ENCODE measurements at regions not wholly inside any gene's neighbourhood (a gene's known extent, or its start where the extent isn't known, plus 50 kb on each side); places are given as distances from the start of the nearest gene placed in this dataset.

DNA sequence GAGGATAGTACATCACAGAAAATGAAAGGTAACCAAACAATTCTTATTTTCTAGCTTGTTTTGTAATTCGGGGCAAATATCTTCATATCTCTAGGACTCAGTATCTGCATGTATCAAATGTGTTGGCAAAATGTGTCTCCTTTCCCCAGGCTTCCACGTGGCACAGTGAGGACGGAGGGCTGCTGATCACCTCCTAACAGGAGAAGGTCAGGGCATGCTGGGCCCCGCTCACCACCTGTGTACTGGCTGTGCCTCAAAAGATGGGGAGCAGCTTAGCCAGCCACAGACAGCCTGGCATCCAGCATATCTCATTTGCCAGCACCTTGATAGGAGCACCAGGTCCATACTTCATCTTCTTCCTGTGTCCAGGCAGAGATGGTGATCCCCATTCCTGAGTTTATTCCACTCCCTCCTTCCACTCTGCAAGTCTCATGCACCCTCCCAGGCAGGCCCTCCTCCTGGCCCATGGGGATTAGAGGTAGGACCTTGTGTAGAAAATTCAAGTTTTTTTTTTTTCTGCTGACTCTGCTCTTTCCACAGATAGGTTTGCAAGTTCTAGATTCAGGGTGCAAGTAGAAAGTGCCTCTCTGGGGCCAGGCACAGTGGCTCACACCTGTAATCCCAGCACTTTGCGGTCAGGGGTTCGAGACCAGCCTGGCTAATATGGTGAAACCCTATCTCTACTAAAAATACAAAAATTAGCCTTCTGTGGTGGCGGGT, 1639.0 kb upstream of the SLC10A2 start:
- Histone ChIP-seq H3F3A (replicated peaks; ENCODE audit: low read depth) (no peaks in the 10 kb centered on the region), H3K36me3 (ENCODE audit: insufficient read depth) (no peaks in the 10 kb centered on the region), H4K20me1 (replicated peaks; ENCODE audit: insufficient read depth) (no peaks in the 10 kb centered on the region), H3K4me1 (ENCODE audit: insufficient read depth) (no peaks in the 10 kb centered on the region), H3K27me3 (ENCODE audit: insufficient read depth) (no peaks in the 10 kb centered on the region), H2AFZ (no peak overlapping the region), H3K79me2 (replicated peaks; ENCODE audit: insufficient read depth) (no peaks in the 10 kb centered on the region), H3K4me3 (no peak overlapping the region), H3K4me2 (no peak overlapping the region), H3K27ac (ENCODE audit: low read depth) (no peak overlapping the region), H3K9me2 (ENCODE audit: insufficient read depth) (no peaks in the 10 kb centered on the region; the same call in 1 of the 2 replicates)
- H3K27ac Mint-ChIP-seq, result no peak overlapping the region
- H3K27me3 Mint-ChIP-seq (ENCODE audit: insufficient read depth, low read depth, poor library complexity), result peaks cover 2% of the 10 kb centered on the region
- TF ChIP-seq, protein P1, sequence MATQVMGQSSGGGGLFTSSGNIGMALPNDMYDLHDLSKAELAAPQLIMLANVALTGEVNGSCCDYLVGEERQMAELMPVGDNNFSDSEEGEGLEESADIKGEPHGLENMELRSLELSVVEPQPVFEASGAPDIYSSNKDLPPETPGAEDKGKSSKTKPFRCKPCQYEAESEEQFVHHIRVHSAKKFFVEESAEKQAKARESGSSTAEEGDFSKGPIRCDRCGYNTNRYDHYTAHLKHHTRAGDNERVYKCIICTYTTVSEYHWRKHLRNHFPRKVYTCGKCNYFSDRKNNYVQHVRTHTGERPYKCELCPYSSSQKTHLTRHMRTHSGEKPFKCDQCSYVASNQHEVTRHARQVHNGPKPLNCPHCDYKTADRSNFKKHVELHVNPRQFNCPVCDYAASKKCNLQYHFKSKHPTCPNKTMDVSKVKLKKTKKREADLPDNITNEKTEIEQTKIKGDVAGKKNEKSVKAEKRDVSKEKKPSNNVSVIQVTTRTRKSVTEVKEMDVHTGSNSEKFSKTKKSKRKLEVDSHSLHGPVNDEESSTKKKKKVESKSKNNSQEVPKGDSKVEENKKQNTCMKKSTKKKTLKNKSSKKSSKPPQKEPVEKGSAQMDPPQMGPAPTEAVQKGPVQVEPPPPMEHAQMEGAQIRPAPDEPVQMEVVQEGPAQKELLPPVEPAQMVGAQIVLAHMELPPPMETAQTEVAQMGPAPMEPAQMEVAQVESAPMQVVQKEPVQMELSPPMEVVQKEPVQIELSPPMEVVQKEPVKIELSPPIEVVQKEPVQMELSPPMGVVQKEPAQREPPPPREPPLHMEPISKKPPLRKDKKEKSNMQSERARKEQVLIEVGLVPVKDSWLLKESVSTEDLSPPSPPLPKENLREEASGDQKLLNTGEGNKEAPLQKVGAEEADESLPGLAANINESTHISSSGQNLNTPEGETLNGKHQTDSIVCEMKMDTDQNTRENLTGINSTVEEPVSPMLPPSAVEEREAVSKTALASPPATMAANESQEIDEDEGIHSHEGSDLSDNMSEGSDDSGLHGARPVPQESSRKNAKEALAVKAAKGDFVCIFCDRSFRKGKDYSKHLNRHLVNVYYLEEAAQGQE (IDR thresholded peaks at IDR 0.05; ENCODE audit: unreplicated experiment), result no peak
- TF ChIP-seq POLR2AphosphoS5 (IDR thresholded peaks at IDR 0.05; ENCODE audit: low read depth), result no peak
- ATAC-seq (no peak), DNase-seq (ENCODE audit: low spot score) (no peak)
- H3K4me3 Mint-ChIP-seq, result no peak overlapping the region
- H3K4me1 Mint-ChIP-seq, result no peaks in the 10 kb centered on the region
- H3K36me3 Mint-ChIP-seq (ENCODE audit: low read depth), result no peaks in the 10 kb centered on the region
- no peaks in the 10 kb centered on the region for H3K9me3 Mint-ChIP-seq

DNA sequence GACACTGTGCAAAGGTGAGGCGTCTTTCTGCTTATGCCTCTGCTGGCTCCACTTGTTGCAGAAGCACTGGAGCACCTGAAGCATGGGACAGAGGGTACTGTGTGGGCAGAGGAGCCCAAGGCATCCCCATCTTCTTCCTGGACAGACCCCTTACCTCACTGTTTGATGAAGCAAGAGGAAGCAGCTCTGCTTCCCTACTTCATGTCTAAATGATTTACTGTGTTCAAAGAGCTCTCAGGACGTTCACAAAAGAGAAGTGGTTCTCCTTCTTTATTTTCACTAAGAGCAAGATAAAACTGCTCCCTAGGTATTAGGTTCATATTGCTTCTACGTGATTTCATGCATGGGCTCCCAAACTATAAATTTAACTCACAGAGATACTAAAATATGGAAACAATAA, 1635.4 kb upstream of the SLC10A2 start:
- Mint-ChIP-seq H3K27me3 (ENCODE audit: insufficient read depth, low read depth, poor library complexity) (peaks cover 2% of the 10 kb centered on the region), H3K36me3 (ENCODE audit: low read depth) (no peaks in the 10 kb centered on the region)
- TF ChIP-seq, protein P1 (IDR thresholded peaks at IDR 0.05; ENCODE audit: unreplicated experiment), result no peak
- TF ChIP-seq ZNF331 (CRISPR knock-in tag; IDR thresholded peaks at IDR 0.05; ENCODE audit: low read depth) (no peak), CREB1 (CRISPR knock-in tag; IDR thresholded peaks at IDR 0.05; ENCODE audit: low read depth) (no peak), NANOG (IDR thresholded peaks at IDR 0.05; ENCODE audit: borderline replicate concordance) (no peak), STAT1 (IDR thresholded peaks at IDR 0.05; ENCODE audit: unreplicated experiment) (no peak), EZH2 (IDR thresholded peaks at IDR 0.05; ENCODE audit: low read depth, unreplicated experiment) (no peak), ZNF114 (CRISPR knock-in tag; IDR thresholded peaks at IDR 0.05) (no peak)

More for the DNA sequence above, 1635.4 kb upstream of the SLC10A2 start:
- no peak overlapping the region for H3K4me2 ChIP-seq
- Mint-ChIP-seq H3K27ac (no peak overlapping the region), H3K4me1 (no peaks in the 10 kb centered on the region), H3K9me3 (no peaks in the 10 kb centered on the region), H3K4me3 (no peak overlapping the region)
- no peaks in the 10 kb centered on the region; the same call in 1 of the 2 replicates for H3K9me2 ChIP-seq (ENCODE audit: insufficient read depth)
- no peaks in the 10 kb centered on the region for H3K4me1 ChIP-seq (ENCODE audit: insufficient read depth)
- H3F3A ChIP-seq (replicated peaks; ENCODE audit: low read depth), result no peaks in the 10 kb centered on the region
- H3K27me3 ChIP-seq (ENCODE audit: insufficient read depth), result no peaks in the 10 kb centered on the region
- no peak for ATAC-seq
- H3K36me3 ChIP-seq (ENCODE audit: insufficient read depth), result no peaks in the 10 kb centered on the region
- H3K27ac ChIP-seq (ENCODE audit: low read depth), result no peak overlapping the region
- no peaks in the 10 kb centered on the region for H3K79me2 ChIP-seq (replicated peaks; ENCODE audit: insufficient read depth)
- no peaks in the 10 kb centered on the region for H4K20me1 ChIP-seq (replicated peaks; ENCODE audit: insufficient read depth)
- no peak for DNase-seq (ENCODE audit: low spot score)
- H2AFZ ChIP-seq, result no peak overlapping the region
- no peak overlapping the region for H3K4me3 ChIP-seq

Measured in GM23338 (cell line).